Kidney glomerular epithelial cell (primary cell): ENCODE measurements at regions not wholly inside any gene's neighbourhood (a gene's known extent, or its start where the extent isn't known, plus 50 kb on each side); places are given as distances from the start of the nearest gene placed in this dataset.
A peak's percentile ranks its signal among the peaks of the same experiment; 100 is the strongest.

ENCODE experiments used
- DNase-seq: peaks from one replicate; lab custom pipeline; 2025; lab: John Stamatoyannopoulos, UW

DNA sequence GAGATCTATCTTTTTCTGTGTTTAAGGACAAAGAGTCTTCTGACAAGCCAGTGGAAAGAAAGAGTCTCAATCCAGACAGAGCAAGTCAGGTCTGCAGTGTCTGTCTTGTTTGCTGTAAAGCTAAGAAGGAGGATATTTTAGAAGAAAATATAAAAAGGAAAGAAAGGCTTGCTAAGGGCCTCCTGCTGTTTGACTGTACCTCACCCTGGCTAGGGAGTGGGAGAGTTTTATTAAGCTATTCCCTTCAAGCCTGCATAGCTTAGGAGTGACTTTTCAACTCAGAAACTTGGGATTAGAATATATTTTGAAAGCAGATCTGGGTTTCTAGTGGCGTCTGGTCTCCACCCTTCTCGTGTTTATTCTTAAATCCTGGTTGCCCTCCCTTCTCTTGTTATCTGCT is 460.0 kb downstream of the COG6 start:
- no peak for DNase-seq

DNA sequence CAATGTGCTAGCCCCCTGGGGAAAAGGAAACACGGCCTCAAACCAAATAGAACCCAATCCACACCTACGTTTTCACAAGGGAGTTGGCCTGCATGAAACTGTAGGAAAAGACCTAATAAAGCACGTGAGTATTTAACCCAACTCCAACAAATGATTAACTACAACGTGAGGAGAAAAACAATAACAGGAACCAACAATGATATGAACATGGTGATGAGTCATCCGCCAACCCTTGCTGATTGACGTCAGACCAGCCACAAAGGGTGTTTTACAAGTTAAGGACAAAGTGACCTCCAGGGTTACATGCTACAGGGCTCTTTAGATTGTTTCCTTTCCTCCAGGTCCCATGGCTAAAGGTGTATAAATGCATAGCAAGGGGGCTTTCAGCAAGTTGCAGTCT is 460.5 kb downstream of the COG6 start:
- DNase-seq = peak; percentile 58

DNA sequence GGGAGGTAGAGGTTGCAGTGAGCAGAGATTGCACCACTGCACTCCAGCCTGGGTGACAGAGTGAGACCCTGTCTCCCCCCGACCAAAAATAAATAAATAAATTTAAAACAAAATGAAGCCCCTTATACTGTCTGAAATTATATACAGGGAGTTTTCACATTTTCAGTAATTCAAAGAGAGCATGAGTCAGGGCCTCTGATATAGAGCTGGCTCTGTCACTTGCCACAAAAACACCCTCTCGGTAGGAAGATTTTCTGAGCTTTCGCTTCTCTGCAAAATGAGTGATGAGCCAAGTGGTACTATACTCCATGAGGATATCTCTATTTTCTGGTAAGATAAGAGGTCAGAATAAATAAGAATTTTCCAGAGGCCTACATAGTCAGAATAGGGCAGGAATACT is 462.9 kb downstream of the COG6 start:
- DNase-seq = no peak

DNA sequence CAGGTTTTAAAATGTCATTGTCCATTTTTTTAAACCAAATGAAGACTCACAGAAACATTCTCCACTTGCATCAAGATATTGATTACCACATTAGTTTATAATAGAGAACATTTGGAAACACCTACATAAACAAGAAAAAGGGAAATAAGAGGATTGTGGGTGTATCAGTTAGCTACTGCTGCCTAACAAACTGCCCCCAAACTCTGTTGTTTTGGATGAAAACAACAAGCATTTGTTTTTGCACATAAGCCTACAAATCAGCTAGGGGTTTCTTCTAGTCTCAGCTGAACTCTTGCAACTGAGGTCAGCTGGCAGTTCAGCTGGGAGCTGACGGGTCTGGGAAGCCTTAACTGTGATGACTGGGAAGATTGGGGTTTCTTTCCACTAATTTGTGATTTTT is 464.4 kb downstream of the COG6 start:
- no peak for DNase-seq

DNA sequence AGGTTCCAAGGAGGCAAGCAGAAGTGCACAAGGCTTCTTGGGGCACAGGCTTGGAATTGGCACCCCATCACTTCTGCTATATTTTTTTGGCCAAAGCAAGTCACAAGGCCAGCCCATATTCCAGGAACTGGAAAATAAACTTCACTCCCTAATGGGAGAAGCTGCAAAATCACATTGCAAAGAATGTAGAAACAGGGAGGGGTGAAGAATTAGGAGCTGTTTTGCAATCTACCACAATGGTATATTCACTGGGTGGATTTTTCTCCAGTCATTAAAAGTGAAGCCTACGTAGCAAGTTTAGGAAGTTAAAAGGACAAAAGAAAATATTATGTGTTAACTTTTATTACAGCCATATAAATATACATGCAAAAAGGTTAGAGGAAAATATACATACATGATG is 464.8 kb downstream of the COG6 start:
- DNase-seq = no peak

DNA sequence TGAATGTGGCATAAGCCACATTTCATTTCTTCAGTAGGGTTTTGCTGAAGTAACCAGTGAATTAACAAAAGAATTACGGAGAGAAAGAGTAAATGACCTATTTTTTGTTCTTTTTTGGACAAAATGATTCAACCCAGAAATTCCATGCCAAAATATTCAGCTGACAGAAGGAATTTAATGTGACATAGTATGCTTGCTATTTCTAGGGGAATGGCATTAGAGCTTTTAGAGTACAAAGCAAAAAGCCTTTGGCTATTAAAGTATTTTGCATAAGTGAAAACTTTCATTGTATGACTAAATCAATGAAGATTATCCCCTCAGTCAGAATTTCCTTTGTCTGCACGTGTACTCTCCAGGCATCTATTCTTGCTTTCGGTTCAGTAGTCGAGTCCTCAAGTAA is 465.3 kb downstream of the COG6 start:
- no peak for DNase-seq

DNA sequence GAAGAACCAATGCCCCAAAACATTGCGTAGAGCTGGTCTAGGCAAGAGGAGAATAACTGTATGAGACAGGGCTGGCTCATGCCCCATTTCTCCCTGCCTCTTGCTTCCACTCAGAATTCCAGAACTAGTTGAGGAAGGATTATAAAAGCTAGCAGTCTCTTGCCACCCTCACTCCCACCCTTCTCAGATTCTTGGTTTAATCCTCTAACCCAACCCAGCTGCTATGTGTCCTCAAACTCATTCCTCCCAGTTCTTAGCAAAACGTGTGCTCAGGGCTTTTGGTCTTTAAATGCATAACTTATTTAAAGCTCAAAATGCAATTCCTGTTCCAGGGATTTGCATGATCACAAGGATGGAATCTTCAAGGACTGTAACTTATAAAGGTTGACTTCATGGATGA is 466.3 kb downstream of the COG6 start:
- no peak for DNase-seq

DNA sequence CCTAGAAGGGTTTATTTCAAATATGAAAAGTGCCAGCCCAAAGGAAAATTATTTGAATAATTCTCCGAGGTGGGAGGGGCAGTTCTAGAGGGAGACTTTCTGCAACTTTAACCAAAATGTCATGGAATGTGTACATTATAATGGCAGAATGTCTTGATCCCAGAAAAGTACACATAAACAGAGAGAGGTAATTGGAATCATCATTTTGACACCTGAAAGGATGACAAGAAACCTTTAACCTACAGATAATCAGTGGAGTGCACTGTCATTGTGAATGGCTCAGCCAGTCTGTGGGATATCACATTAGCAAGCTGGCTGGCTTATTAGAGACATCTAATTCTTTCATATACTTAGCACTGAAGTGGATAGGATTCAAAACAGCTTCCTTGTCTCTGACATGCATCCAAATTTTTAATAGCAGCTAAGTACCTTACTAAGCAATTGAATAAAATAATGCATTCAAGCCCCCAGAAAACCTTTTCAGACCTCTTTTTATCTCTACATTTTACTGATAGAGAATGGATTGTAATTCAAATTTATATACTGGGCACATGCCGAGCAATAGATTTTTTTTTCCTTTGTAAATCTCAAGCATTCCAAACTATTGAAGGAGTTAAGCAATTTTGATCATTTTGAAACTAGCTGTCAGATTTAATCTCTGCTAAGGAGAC is 468.6 kb downstream of the COG6 start:
- DNase-seq = no peak

DNA sequence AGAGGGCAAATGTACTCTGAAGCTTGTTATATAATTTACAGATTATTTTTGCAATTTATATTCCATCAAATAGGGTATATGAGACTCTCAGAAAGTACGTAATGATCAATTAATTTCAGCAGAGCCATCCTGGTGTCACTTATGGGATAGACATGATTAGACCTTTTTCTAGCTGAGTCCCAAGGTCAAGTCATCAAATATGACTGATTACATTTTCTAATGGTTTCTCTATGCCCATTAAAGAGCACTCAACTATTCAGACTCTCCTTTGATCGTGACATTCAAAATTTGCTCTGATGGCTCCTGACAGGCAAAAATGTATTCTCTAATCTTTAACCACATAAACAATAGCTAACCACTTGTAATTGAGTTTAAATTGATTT is 469.2 kb downstream of the COG6 start:
- no peak for DNase-seq

DNA sequence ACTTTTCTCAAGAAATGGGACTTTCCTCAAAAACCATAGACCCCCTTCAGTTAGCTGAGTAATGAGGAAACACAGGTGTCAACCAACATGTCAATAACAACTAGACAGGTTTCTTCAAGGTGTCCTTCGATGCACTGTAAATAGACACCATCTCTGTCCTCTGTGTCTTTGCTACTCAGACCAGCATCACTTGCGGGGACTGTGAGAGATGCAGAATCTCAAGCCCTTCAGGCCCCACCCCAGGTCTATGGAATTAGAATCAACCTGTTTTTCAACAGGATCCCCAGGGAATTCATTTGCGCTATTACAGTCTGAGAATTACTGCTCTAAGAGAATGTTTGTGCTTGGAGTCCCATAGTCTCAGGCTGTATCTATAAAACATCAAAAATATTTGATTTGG is 469.9 kb downstream of the COG6 start:
- DNase-seq = no peak

DNA sequence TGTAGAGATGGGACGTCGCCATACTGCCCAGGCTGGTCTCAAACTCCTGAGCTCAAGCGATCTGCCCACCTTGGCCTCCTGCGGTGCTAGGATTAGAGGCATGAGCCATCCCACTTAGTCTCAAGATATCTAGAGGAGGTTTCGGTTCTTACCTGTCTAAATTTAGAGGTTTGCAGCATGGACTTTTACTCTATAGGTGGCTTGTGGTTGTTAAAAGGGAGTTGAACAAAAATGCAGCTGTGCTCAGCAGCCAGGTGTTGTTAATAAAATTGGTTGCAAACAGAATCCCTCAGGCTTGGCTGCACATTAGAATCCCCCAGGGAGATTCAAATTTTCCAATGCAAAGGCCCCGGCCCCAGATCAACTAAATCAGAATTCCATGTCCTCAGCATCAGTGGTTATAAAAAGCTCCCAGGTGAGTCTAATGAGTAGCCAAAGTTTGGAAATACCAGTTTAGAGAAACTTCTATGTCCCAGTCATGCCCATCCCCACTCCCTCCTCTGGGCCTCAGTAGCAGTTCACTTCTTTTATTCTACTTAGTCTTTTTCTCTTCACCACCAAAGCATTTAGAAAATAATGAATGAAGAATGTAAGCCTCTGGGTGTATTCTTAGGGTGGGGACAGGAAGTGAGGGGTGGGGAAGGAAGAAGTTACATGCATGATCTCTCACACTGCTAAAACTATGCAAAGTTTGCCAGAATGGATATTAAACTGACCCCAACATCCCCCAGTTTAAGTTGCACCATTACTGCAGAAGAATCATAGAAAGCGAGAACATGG is 471.0 kb downstream of the COG6 start:
- no peak for DNase-seq

DNA sequence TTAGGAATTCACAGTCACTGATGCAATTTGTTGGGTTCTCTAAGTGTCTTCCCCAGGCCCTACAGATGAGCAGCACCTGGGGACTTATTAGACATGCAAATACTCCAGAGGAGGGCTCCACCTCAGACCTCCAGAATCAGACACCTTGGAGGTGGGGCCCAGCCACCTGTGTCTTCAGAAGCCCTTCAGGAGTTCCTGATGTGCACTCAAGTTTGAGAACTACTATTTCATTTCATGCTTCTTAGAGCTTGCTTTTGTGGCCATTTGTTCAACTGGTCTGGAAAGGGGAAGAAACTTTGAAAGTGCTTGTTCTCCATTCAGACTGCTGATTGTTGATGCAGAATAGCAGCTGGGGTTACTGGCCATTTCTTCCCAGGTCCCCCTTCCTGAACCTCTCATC is 472.0 kb downstream of the COG6 start:
- DNase-seq = no peak

DNA sequence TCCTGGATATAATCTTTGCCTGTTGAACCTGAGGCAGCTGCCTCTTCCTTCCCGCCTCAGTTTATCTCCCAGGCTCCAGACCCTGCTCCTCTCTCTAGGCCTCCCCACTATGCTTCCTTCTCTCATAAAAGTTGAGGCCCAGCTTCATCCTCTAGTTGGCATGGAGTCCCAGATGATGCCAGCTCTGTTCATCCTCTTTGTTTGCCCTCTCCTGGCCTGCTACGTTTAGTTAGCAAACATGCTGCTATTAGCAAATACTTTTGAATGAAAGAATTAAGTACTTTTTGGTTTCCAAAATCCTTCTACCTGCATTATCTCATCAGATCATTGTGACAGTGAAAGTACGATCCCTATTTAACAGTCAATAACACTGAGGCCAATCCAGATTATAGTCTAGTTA is 472.5 kb downstream of the COG6 start:
- no peak for DNase-seq

DNA sequence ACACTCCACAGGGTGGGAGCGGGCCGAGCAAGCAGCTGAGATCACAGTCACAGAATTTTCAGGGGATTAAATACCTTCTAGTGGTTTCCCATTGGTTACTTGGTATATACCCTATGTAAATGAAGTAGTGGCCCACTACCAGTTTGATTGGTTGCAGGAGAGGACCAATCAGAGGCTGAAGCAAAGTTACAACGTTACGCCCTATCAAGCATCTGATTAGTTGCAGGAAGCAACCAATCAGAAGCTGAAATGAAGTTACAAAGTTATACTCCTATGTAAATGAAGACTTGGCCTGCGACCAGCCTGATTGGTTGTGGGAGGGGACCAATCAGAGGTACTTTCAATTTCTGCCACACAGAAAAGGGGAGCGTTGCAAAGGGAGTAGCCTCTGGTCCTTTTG is 474.0 kb downstream of the COG6 start:
- DNase-seq = no peak

DNA sequence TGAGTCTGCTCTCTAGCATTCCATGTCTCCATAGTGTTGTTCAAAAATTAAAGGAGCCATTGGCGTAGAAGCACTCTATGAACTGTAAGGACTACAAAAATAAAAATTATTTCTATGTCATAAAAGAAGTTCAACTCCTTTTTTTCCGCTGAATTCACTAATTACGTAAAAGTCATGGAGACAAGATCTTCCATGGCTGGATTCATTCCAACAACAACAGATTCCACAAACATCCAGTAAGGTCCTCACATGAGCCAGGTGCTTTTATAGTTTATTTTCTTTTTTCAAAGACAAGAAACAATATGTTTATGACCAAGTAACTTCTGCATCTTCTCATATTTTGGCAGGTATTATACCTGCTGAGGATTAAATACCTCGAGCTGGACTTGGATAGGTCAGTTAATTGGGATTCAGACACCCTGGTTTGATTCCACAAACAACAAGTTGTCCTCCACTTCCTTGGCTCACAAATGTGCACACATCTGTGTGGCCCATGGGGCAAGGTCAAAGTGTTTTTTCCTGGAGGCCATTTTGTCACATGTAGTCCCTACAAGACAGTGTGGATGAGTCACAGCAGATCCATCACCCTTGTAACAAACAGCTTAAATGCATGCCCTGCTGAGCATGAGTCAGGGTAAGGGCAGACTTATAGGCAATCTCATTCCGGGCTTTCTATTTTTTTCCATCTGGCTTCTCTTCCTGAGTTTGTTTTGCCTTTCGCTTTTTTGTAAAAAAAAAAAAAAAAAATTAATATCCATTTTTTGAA is 475.6 kb downstream of the COG6 start:
- peak; percentile 29 for DNase-seq

DNA sequence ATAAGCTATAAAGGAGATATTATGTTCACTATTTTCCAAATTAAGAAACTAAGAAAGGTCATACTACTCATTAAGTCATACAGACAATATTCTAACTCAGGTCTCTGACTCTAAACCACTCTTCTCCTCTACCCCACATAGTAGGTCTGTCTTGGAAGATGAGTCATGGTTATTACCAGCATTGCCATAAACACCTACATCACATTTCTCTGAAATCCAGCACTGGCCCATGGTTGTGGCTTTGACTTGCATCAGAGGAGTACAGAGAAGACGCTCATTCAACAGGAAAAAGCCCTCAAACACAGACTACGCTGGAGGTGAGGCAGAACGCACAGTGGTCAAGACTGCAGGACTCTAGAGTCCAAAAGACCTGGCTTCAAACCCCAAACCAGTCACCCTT is 476.8 kb downstream of the COG6 start:
- no peak for DNase-seq

DNA sequence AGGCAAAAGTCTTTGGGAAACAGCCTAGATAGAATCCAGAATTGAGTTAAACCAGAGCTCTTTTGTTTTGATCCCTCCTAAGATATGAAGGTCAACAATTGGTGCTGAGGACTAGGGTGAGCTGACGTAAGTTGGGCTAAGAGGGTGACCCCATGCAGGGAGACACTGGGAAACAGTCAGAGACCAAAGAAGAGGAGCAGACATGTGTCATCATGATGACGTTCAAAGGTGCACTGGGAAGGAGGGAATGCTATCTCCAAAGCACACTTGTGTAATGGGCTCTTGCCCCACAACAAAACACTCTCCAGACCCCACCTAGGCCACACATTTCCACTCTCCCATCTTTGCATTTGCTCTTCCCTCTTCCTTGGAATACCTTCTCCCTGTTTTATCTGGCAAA is 481.4 kb downstream of the COG6 start:
- no peak for DNase-seq

DNA sequence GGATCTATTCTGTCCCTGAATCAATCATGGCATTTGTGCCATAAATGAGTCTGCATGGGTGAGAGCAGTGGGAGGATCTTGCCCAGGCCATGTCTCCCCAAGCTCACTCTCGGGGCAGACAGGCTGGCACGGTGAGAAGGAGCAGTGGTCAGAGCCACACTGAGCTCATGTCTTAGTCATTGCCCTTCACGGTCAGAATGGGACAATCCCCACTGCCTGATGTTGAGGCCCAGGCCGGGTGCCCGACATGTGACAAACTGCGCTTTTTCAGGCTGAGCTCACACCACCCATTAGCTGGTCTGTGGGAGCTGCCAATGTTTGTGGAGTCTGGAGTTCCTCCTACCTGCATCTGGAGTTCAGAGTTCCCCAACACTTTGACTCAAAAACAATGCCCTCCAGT is 481.9 kb downstream of the COG6 start:
- DNase-seq = no peak

DNA sequence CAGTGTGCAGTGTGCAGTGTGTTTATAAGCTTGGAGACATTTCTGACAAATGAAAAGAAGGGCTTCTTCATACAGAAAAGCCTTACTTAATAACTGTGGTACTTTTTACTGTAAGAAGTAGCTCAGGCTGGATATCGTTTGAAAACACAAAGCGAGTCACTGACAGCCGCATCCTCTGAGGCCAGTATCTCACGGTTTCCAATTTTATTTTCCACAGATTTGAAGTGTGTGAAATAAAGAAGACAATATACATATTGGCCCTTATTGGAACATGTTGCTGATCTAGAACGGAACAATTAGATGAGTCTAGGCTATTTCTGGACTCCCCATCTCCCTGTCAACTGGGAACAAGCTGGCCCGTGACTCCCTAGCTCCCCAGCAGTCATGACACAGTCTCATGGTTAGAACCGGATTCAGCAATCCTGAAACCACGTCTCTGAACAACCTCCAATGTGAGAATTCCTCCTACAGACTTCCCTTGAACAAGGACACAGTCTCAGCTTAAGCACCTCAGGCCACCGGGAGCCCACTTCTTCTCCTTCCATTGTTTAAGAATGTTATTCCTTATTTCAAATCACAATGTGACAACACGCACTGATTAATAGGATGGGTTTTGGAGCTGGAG is 484.5 kb downstream of the COG6 start:
- DNase-seq = no peak

DNA sequence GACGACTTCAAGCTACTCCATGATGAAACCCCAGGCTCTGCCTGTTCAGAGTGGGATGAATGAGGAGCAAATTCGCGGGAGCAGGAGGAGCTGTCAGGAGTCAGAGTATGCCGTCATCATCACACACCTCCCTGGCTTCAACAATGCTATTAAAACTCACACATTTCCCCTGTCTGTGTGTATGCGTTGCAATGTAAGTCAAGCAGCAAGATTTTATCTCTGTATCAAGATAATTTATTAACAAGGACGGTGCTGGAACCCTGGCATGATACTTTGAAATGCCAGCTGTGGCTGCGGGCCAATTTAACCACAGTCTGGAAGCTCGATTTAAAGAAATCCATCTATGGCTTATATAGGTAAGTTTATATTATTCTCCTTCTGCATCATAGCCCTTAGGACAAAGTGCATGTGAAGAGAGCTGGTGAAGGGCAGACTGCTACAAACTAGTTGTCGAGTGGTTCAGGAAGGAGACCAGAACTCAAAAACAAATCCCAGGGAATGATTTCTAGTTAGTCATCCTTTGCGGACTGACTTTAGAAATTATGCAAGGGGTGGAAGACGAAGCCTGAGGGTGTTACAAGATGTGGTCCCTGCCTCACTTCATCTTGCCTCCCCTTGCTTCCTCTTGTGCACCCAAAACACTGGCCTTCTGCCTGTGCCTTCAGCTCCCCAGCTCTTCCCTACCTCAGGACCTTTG is 486.5 kb downstream of the COG6 start:
- no peak for DNase-seq

DNA sequence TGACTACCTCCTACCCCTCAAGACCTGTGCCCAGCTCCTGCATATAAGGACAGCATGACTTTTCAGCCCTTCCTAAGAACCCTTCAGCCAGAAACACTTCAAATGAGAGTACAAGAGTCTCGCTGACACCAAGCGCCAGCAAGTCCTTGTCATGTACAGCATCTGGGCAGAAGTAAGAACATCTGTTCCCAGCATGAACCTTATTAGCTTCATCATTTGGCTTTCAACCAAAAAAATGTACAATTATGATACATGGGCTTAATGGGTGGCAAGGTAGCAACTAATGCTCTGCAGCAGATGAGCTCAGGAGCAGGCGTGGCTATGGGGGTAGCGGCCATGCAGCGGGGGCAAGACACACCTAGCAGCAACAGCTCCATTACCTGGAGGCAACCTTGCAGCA is 487.6 kb downstream of the COG6 start:
- no peak for DNase-seq

DNA sequence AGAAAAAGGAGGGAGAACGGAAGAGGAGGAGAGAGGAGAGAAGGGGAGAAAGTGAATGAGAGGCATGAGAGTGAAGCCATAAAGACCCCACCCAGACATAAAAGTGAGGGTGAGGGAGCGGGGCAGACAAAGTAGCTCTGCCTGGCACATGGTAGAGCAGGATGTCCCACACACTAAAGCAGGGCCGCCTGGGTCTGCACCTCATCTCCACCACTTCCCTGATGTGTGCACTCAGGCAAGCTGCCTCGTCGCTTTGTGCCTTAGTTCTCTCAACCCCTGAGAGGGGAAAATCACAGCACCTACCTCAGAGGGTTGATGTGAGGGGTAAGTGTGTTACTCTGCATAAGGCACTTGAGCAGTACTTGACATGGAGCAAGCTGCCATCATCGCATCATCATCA is 488.1 kb downstream of the COG6 start:
- DNase-seq = no peak
